ENCODE measurements at regions not wholly inside any gene's neighbourhood (a gene's known extent, or its start where the extent isn't known, plus 50 kb on each side); places are given as distances from the start of the nearest gene placed in this dataset.

DNA sequence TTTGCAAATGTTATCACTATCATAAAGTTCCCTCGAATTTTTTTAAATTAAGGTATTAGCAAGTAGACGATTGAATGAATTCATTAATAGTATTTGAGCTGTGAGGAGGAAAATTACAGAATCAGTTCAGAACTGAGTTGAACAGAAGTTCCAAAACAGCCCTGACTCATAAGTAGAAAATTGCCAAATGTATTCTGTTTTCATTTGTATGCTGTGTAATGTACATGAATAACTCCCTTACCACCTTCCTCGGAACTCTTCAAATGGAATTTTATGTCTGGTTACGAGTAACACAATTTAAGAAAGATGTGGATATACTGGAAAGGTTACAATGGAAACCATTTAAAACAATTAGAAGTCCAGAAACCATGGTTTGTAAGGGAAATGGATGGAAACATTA, 283.3 kb upstream of the FAR2 start:
- no TSS peak for BruUV-seq (replicated peaks)
- H3K4me3 ChIP-seq (ENCODE audit: low read length): no peak overlapping the region
- CTCF ChIA-PET: no interaction called here

DNA sequence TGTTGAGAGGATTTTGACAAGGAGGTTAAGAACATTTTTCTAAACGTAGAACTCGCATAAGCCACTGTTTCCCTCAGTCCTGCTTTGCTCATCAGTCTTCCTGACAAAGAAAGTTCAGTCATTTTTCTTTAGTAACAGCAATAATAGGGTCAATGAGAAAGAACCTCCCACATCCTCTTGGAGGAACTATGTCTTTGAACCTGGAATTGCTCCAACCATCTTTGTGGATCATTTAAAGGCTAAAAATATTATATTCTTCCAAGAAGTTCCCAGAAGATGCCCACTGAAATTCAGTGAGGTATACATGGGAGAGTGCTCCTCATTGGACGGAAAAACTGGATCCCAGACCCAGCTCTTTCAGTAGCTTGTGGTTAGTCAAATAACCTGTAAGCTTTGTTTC, 282.8 kb upstream of the FAR2 start:
- no peaks in the 10 kb centered on the region for H3K27me3 ChIP-seq (ENCODE audit: low read length)
- ATAC-seq: no peak
- intact Hi-C loops (cut with micrococcal nuclease): no loop called here
- TF ChIP-seq, protein P1, sequence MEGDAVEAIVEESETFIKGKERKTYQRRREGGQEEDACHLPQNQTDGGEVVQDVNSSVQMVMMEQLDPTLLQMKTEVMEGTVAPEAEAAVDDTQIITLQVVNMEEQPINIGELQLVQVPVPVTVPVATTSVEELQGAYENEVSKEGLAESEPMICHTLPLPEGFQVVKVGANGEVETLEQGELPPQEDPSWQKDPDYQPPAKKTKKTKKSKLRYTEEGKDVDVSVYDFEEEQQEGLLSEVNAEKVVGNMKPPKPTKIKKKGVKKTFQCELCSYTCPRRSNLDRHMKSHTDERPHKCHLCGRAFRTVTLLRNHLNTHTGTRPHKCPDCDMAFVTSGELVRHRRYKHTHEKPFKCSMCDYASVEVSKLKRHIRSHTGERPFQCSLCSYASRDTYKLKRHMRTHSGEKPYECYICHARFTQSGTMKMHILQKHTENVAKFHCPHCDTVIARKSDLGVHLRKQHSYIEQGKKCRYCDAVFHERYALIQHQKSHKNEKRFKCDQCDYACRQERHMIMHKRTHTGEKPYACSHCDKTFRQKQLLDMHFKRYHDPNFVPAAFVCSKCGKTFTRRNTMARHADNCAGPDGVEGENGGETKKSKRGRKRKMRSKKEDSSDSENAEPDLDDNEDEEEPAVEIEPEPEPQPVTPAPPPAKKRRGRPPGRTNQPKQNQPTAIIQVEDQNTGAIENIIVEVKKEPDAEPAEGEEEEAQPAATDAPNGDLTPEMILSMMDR (conservative IDR thresholded peaks at IDR 0.05; ENCODE audit: low read depth, low read length): no peak
- no peak for TF ChIP-seq EZH2 (IDR thresholded peaks at IDR 0.05; ENCODE audit: low read length, unreplicated experiment)
- TF ChIP-seq EZH2phosphoT487 (IDR thresholded peaks at IDR 0.05; ENCODE audit: borderline replicate concordance, low read length): no peak
- no peak overlapping the region for H3K4me3 ChIP-seq (ENCODE audit: low read length)
- no peaks in the 10 kb centered on the region for H3K36me3 ChIP-seq (ENCODE audit: low read depth, low read length)
- H3K9ac ChIP-seq (ENCODE audit: low read length): no peak overlapping the region
- ChIA-PET CTCF (no interaction called here), POLR2A (ENCODE audit: unreplicated experiment) (interaction anchor here (0.6 kb wide), 1 partner anchor 896 kb away, joined by 11 read pairs; no protein-coding TSS in a partner anchor)
- H3K9me2 ChIP-seq (replicated peaks; ENCODE audit: low read length): no peaks in the 10 kb centered on the region
- H3K79me2 ChIP-seq (ENCODE audit: low read length): no peaks in the 10 kb centered on the region
- no TSS peak for BruUV-seq (replicated peaks)
- H4K20me1 ChIP-seq (ENCODE audit: low read length): no peaks in the 10 kb centered on the region
- H2AFZ ChIP-seq (ENCODE audit: low read length): no peak overlapping the region
- H3K27ac ChIP-seq (ENCODE audit: low read length): no peak overlapping the region
- H3K9me3 ChIP-seq (ENCODE audit: low read length): no peaks in the 10 kb centered on the region
- no peak overlapping the region for H3K4me2 ChIP-seq (ENCODE audit: low read length)
- DNase-seq: no peak
- peaks cover 8% of the 10 kb centered on the region for H3F3A ChIP-seq (ENCODE audit: low read length, unreplicated experiment)
- H3K4me1 ChIP-seq (ENCODE audit: insufficient read depth, low read length): peaks cover 31% of the 10 kb centered on the region

More for the DNA sequence above, 283.3 kb upstream of the FAR2 start:
- Histone ChIP-seq H2AFZ (ENCODE audit: low read length) (no peak overlapping the region), H3K27ac (ENCODE audit: low read length) (no peak overlapping the region), H3K4me1 (ENCODE audit: insufficient read depth, low read length) (peaks cover 26% of the 10 kb centered on the region), H3K79me2 (ENCODE audit: low read length) (no peaks in the 10 kb centered on the region), H3K36me3 (ENCODE audit: low read depth, low read length) (no peaks in the 10 kb centered on the region), H4K20me1 (ENCODE audit: low read length) (no peaks in the 10 kb centered on the region), H3K9me3 (ENCODE audit: low read length) (no peaks in the 10 kb centered on the region), H3K27me3 (ENCODE audit: low read length) (no peaks in the 10 kb centered on the region), H3K9ac (ENCODE audit: low read length) (no peak overlapping the region), H3F3A (ENCODE audit: low read length, unreplicated experiment) (peaks cover 8% of the 10 kb centered on the region), H3K9me2 (replicated peaks; ENCODE audit: low read length) (no peaks in the 10 kb centered on the region), H3K4me2 (ENCODE audit: low read length) (no peak overlapping the region)
- DNase-seq (no peak), ATAC-seq (no peak)
- intact Hi-C loops (cut with micrococcal nuclease): no loop called here
- POLR2A ChIA-PET (ENCODE audit: unreplicated experiment): no interaction called here
- TF ChIP-seq, protein P1 (conservative IDR thresholded peaks at IDR 0.05; ENCODE audit: low read depth, low read length): no peak
- TF ChIP-seq EZH2 (IDR thresholded peaks at IDR 0.05; ENCODE audit: low read length, unreplicated experiment) (no peak), EZH2phosphoT487 (IDR thresholded peaks at IDR 0.05; ENCODE audit: borderline replicate concordance, low read length) (no peak)

DNA sequence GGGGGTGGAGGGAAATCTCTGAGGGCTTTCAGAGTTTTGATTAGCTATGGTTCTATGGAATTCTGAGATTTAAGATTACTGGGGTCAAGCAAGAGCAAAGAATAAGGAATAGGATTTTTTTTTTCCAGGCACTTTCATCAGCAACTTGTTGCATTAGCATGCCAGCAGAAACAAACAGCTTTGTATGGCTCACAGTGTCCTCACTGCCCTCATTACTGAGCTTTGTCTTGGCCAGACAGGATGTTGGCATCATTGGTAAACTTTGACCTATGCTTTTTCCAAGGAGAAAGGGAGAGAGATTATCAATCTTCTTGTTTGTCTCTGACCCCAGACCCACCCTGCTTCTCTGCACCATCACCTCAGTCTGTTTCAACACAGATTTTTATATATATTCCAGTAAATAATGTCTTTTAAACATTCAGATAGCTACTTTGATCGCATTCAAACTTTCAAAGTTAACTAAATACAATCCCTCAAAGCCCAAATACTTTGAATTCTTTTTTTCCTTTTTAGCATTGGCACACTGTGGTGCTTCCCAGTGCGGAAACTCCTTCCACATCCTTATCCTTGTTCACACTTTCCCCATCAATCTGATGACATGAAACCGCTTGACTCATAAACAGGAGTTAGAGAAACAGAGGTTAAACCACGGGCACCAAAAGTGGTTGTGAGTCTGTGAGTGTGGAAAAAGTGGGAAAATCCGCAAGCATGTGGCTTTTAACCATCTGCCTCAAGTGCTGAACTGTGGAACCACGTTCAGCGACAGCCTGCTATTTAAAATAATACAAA, 282.2 kb upstream of the FAR2 start:
- Histone ChIP-seq H3K36me3 (ENCODE audit: low read depth, low read length) (no peaks in the 10 kb centered on the region), H3K27ac (ENCODE audit: low read length) (no peak overlapping the region), H3K27me3 (ENCODE audit: low read length) (no peaks in the 10 kb centered on the region), H3K4me2 (ENCODE audit: low read length) (no peak overlapping the region), H3K9me3 (ENCODE audit: low read length) (no peaks in the 10 kb centered on the region), H3K79me2 (ENCODE audit: low read length) (no peaks in the 10 kb centered on the region), H3K9ac (ENCODE audit: low read length) (no peak overlapping the region), H3K4me1 (ENCODE audit: insufficient read depth, low read length) (peaks cover 37% of the 10 kb centered on the region), H3K9me2 (replicated peaks; ENCODE audit: low read length) (no peaks in the 10 kb centered on the region), H3F3A (ENCODE audit: low read length, unreplicated experiment) (peaks cover 8% of the 10 kb centered on the region), H4K20me1 (ENCODE audit: low read length) (no peaks in the 10 kb centered on the region), H3K4me3 (ENCODE audit: low read length) (no peak overlapping the region), H2AFZ (ENCODE audit: low read length) (no peak overlapping the region)
- no peak for TF ChIP-seq EZH2phosphoT487 (IDR thresholded peaks at IDR 0.05; ENCODE audit: borderline replicate concordance, low read length)
- TF ChIP-seq, protein P1 (conservative IDR thresholded peaks at IDR 0.05; ENCODE audit: low read depth, low read length): no peak
- no peak for TF ChIP-seq EZH2 (IDR thresholded peaks at IDR 0.05; ENCODE audit: low read length, unreplicated experiment)
- no peak for DNase-seq
- CTCF ChIA-PET: no interaction called here
- POLR2A ChIA-PET (ENCODE audit: unreplicated experiment): interaction anchor here (0.6 kb wide), 2 partner anchors 563 to 897 kb away, joined by 8 to 11 read pairs; no protein-coding TSS in a partner anchor
- BruUV-seq (replicated peaks): no TSS peak
- intact Hi-C loops (cut with micrococcal nuclease): no loop called here
- no peak for ATAC-seq

Data from PC-3 (cell line).